ENCODE measurements at regions not wholly inside any gene's neighbourhood (a gene's known extent, or its start where the extent isn't known, plus 50 kb on each side); places are given as distances from the start of the nearest gene placed in this dataset.

DNA sequence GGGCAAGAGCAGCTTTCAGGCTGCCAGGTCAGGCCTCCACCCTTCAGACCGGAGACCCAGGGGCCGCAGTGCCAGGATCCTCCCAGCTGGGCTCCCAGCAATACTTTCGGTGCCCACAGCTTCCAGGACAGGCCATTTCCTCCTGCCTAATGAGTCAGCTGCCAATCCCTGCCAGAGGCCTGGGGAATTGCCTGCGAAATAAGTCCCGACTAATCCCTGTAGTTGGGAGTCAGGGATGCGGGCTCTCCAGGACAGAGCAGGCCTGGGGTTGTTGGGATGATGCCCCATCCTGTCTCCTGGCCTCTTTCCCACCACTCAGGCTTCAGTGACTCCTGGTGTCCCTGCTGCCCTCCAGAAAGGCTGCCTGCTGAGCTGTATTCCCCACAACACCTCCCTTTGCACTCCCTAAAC, 143.5 kb upstream of the UNC5B start:
- DNase-seq (ENCODE audit: low read depth, low spot score) = no peak

- no peak for DNase-seq (ENCODE audit: low read depth, low spot score)
These were observed 142.3 kb upstream of the UNC5B start for GRCh38 chr10:71069909-71070666.

GRCh38 chr10:71070741-71071140, 141.6 kb upstream of the UNC5B start:
- no peak for DNase-seq (ENCODE audit: low read depth, low spot score)

- no peak for DNase-seq (ENCODE audit: low read depth, low spot score)
These were observed 140.1 kb upstream of the UNC5B start for GRCh38 chr10:71072131-71072822.

DNA sequence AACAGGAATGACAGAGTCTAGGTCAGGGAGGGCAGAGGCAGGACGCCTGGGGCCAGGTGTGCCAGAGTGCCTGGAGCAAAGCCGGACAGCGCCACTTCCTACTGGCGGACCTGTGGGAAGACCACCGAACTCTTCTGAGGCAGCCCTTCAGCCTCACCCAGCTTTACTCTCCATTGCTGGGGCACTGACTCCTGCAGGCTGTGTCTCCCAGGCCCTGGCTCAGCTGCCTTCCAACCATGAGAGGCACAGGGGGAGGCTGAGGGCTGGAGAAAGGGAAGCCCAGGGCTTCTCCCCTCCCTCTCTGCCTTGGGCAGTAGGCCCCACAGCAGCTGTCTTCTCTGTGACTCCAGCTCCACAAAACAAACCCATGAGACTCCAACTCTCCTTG, 139.6 kb upstream of the UNC5B start:
- no peak for DNase-seq (ENCODE audit: low read depth, low spot score)

DNA sequence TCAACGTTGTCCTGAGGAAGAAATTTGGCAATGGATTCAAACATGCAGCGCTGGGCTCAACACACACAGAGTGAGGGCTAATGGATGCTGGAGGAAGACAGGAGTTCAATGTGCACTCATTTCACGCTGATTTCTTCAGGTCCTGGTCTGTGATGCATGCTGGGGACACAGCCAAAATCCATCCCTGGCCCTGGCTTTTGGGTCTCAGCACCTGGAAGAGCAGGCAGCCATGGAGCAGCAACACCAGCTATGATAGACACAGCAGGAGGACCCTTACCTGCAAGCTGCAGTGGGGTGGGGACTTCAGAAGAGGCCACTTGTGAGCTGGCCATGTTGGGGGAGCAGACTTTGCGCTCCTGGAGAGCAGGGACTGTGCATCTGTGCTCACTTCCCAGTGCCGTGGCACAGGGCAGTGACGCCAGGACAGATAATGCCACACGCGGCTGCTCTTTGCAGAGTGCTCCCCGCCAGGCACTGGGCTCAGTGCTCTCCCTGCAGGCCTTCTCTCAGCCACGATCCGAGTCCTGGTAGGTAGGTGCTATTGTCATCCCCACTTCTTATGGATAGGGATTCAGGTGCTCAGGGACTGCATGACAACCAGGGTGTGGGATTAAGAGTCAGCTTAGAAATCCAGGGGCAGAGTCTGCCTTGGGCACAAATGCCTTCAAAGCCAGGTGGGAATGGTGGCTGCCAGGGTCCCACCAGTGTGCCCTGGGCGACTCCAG, 138.8 kb upstream of the UNC5B start:
- no peak for DNase-seq (ENCODE audit: low read depth, low spot score)

GRCh38 chr10:71074176-71074755, 138.1 kb upstream of the UNC5B start:
- DNase-seq (ENCODE audit: low read depth, low spot score) = no peak

DNA sequence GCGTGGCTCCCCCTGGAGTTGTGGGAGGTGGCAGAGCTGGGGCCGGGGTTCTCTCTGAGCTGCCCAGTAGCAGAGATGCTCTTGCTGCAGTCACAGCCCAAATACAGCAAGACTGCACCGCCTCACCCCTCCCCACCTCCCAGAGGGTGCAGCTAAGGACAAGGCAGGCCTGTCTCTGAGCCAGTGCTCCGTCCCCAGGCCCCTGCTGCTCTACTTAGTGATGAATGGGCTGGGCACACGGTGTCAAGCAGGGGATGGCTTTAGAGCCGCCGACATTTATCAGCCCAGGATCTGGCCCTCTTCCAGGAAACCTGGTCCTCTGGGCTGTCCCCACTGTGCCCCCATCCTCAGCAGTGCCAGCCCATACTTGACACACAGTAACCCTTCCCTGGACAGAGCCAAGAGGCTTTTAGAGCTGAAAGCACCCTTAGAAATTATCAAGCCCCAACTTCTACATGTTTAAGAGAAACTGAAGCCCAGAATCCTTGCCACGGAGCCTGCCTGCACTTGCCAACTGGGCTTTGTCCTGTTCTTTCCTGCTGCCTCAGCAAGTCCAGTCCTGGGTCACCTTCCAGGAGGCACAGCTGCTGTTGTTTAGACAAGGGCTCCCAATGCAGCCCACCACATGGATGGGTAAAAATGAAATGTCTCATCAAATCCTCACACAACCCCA, 137.1 kb upstream of the UNC5B start:
- DNase-seq (ENCODE audit: low read depth, low spot score) = no peak

DNA sequence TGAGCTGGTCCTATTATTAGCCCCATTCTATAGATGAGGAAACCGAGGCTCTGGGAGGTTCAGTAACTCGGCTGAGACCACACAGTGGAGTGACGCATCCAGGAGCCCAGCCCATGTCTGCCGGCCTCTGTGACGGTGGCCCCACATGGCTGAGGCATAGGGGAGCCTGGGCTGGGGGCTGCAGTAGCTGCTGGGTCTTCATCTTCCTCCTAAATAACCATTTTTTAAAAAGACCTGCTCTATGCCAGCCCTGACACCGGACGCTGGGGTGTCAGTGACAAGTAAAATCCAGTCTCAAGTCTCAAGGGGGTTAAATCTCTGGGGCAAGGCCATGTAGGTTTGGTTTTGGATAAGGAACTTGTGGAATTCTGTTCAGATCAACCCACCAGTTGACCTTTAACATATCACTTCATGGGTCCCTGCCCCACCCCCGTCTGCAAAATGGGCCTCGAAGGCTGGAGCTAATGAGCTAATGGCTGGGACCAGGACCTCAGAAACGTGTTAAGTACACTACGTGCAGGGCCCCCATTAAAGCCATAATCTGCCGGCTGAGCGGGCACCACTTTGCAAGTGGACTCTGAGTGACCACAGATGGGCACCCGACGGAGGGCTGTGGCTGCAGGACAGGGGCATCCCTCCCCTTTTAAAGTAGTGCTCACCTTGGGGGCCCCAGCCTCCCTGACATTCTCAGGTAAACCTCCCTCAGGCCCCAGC, 136.5 kb upstream of the UNC5B start:
- no peak for DNase-seq (ENCODE audit: low read depth, low spot score)

DNA sequence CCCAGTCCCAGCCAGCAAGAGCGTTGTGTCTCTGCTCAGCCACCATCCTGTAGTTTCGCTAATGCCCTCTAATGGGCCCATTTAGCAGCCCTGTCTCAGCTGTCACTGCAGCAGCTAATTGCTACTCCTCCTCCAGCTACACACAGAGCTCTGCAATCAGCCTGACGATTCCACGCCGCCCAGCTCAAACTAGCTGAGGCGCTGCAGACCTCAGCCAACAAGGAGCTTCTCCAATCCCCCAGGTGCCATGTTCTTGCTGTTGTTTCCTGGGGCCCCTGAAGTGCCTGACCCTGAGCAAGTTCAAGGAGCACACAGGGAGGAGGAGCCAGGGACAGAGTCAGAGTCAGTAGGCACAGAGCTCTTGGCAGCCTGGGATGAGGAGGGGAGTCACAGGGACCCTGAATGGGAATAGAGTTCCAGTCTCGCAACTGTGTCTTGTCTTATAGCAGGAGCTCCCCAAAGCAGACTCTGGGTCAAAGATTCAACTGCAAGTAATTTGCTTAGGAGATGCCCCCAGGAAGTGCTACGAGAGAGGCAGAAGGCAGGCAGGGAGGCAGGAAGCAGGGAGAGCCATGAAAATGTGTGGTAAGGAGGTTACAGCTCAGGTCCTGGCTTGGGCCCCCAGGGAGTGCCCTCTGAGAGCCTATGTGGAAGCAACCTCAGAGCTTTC, 135.8 kb upstream of the UNC5B start:
- DNase-seq (ENCODE audit: low read depth, low spot score) = no peak

DNA sequence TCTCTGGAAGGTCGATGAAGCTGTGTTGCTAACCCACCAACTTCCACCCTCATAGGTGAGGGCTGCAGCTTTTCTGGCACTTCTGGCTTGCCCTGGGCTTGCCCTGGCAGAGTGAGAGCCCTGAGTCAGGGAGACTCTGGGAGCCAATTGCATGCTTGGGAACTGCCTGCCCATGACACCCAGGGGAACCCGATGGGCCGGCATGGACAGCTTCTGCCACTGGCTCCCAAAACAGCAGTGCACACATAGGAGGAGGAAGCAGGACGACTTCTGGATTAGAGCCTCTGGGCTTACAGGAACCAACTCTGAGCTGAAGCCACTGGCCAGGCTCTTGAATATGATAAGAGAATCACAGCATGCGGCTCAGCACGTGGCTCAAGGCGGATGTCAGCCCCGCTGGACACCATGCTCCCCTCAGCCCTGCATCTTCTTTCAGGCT, 135.2 kb upstream of the UNC5B start:
- DNase-seq (ENCODE audit: low read depth, low spot score) = no peak

GRCh38 chr10:71077796-71078453, 134.4 kb upstream of the UNC5B start:
- DNase-seq (ENCODE audit: low read depth, low spot score) = no peak

DNA sequence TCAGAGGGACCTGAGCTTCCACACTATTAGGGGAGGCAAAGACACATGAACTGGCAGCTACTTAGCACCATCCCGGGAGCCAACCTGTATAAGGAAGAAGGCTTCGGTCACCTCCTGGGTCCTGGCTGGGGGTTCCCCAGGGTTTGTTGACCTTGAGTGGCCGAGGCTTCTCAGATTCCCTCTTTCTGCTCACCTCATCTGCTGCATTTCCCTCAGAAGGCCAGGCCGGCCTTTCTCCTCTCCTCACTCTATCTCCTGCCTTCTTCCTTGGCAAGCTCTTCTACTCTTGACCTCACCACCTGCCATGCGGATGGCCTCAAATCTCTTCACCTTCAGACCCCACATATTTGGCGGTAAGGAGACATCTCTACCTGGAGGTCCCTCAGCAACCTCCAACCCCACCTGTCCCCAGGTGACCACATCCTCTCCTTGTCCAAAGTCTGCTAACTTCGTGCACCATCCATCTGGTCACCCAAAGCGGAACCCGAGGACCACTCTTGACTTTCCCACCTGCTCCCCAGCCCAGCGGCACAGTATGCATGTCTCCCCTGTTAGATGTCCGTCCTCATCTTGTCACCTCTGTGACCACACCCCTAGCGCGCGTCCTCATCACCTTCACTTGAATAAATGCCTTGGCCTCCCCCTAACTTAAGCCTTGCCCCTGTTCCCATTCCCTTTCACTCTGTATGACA, 133.8 kb upstream of the UNC5B start:
- no peak for DNase-seq (ENCODE audit: low read depth, low spot score)

- no peak for DNase-seq (ENCODE audit: low read depth, low spot score)
These were observed 132.5 kb upstream of the UNC5B start for GRCh38 chr10:71079761-71080380.

DNA sequence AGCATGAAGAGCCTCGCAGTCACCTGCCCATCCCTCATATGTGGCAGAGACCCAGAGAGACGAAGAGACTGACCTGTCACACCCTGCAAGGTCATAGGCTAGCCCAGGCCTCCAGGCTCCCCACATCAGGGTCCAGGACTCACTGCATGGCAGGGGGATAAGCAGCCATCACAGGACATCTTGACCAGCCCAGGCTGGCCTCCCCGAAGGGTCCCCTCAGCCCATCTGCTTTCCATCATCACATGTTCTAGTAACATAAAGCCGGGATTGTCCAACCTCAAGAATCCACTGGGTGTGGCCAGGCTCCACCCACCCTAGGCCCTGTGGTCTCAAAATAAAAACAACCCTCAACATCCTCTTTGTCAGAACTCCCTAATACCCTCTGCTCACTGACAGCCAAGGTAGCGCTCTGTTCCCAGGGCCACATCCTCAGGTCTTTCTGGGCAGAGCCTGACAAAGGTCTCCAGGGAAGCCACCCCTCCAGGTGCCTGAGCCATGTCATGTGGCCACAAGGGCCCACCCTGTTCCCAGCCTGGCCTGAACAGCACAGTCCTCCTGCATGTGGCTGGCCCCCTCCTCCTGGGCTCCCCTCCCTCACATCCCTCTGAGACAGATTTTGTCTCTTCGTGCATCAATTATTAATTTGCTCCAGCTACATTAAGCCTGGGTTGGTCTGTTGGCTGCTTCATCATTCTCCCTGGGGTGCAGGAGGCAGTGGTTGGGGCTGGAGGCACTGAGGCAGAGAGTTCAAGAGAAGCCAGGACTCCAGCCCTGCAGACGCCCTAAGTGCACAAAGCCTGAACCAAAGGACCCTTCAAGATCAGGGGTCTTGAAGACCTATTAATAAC, 131.8 kb upstream of the UNC5B start:
- DNase-seq (ENCODE audit: low read depth, low spot score) = no peak

GRCh38 chr10:71081229-71081560, 131.2 kb upstream of the UNC5B start:
- no peak for DNase-seq (ENCODE audit: low read depth, low spot score)

DNA sequence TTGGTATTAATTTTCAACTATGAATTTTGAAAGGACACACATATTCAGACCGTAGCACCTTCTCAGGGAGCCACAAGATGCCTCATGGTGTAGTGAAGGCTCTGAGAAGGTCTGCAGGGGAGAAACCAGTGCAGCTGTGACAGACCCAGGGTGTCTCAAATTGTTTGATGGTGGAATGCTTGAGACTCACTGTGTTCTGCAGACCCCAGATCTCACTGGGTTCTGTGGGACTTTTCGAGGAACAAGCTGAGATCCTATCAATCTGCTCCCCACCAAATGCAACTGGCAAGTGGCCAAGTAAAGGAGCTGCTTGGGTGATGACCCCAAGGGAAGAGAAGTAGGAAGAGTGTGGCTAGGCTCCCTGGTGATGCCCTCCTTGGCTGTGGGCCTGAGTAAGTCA, 130.5 kb upstream of the UNC5B start:
- DNase-seq (ENCODE audit: low read depth, low spot score) = no peak
